Cardiac muscle cell (in vitro differentiated cells and primary cell): ENCODE measurements at regions not wholly inside any gene's neighbourhood (a gene's known extent, or its start where the extent isn't known, plus 50 kb on each side); places are given as distances from the start of the nearest gene placed in this dataset.

Source experiments
- DNase-seq, 2 donors: peaks; one replicate each; pipeline versions ENCODE4 v3.0.0 to v3.0.0-alpha.2; 2010 to 2017; ENCODE audit warnings: low read depth in 1 of 2, low spot score in 1 of 2
- H3K27ac ChIP-seq: fragments of 200-600 bp; sonication (generic); 2 replicates; pipeline ENCODE4 v1.5.1; 2016
- H3K27me3 ChIP-seq: fragments of 200-600 bp; sonication (generic); 2 replicates; pipeline ENCODE4 v1.6.0; 2016; ENCODE audit warnings: control low read depth
- H3K36me3 ChIP-seq: fragments of 200-600 bp; sonication (generic); 2 replicates; pipeline ENCODE4 v1.5.1; 2016; ENCODE audit warnings: control low read depth
- H3K4me1 ChIP-seq: fragments of 200-600 bp; sonication (generic); 2 replicates; pipeline ENCODE4 v1.8.1; 2017; ENCODE audit warnings: low read depth, mild to moderate bottlenecking, mixed run types
- H3K4me3 ChIP-seq: fragments of 200-600 bp; sonication (generic); 2 replicates; pipeline ENCODE4 v1.5.1; 2016; ENCODE audit warnings: mild to moderate bottlenecking
- H3K9me3 ChIP-seq: fragments of 200-600 bp; sonication (generic); 2 replicates; pipeline ENCODE4 v1.5.1; 2017; ENCODE audit warnings: low read depth, mild to moderate bottlenecking, control low read depth
- CTCF ChIP-seq: IDR thresholded peaks from 2 replicates; pipeline ENCODE4 v1.5.1; 2012; ENCODE audit warnings: low read depth, mild to moderate bottlenecking, low read length

DNA sequence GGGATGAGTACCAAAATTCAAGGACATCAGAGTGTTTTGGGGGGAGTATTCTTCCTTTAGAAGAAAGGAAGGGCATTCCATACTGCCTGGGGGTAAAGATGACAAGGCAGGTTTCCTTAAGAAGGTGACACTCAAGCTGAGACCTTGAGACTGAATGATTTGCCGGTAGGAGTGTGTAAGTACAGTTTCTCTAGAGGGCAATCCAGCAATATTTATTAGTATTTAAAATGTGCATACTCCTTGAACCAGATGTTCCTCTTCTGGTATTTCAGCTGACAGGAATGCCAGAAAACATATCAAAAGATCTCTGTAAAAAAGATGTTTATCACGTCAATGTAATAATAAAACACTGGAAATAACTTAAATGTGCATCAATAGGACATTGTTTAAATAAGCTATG lies 106.4 kb upstream of the TMCC3 start:
- TF ChIP-seq CTCF, result no peak
- H3K4me1 ChIP-seq, result no peaks in the 10 kb centered on the region
- H3K4me3 ChIP-seq, result no peak overlapping the region
- no peaks in the 10 kb centered on the region for H3K27me3 ChIP-seq
- H3K9me3 ChIP-seq, result no peaks in the 10 kb centered on the region
- DNase-seq, result no peak
- H3K27ac ChIP-seq, result no peak overlapping the region
- H3K36me3 ChIP-seq, result no peaks in the 10 kb centered on the region

DNA sequence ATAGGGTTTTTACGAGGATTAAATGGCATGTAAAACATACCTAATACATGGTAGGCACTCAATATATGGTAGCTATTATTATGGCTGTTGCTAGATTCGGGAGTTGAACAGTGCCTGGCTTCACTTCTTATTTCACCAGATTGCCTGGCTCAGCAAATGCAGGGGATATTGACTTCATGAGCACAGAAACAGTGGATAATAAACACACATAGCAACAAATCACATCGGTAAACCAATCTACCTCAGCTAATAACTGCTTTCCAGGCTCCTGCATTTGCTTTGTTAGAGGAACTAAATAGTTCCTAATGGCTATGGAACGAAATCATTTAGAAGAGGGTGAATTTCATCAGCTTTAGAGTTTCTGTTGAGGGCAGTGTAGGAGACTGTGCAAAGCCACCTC lies 105.2 kb upstream of the TMCC3 start:
- Histone ChIP-seq H3K4me1 (no peaks in the 10 kb centered on the region), H3K27ac (no peak overlapping the region), H3K36me3 (no peaks in the 10 kb centered on the region), H3K27me3 (no peaks in the 10 kb centered on the region), H3K4me3 (no peak overlapping the region), H3K9me3 (no peaks in the 10 kb centered on the region)
- no peak for TF ChIP-seq CTCF
- no peak for DNase-seq

DNA sequence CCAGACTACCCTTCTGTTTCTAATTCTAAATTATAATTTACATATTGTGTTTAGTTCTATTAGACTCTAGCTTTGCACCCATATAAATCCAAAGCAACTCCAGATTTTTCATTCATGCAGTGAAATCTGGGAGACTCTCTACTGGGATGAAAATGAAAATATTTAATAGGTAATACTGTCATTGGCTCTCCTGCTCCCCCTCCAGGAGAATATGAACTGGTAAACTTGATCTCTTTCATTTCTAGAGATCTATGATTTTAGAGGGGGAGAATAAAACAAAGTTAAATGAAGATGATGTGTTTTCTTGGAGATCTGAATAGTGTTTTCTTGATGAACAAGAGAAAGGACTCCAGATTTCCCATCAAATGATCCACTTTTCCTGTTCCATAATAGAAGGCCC lies 104.3 kb upstream of the TMCC3 start:
- H3K4me3 ChIP-seq, result no peak overlapping the region
- H3K27me3 ChIP-seq, result no peaks in the 10 kb centered on the region
- H3K27ac ChIP-seq, result no peak overlapping the region
- H3K36me3 ChIP-seq, result no peaks in the 10 kb centered on the region
- H3K9me3 ChIP-seq, result no peaks in the 10 kb centered on the region
- TF ChIP-seq CTCF, result peak; percentile 44
- H3K4me1 ChIP-seq, result no peaks in the 10 kb centered on the region
- DNase-seq, result no peak

- H3K36me3 ChIP-seq, result no peaks in the 10 kb centered on the region
- H3K4me3 ChIP-seq, result no peak overlapping the region
- peak in 1 of 2 donors; percentile 53 for DNase-seq
- no peaks in the 10 kb centered on the region for H3K9me3 ChIP-seq
- H3K4me1 ChIP-seq, result no peaks in the 10 kb centered on the region
- peak; percentile 3 for TF ChIP-seq CTCF
- H3K27ac ChIP-seq, result no peak overlapping the region
- H3K27me3 ChIP-seq, result no peaks in the 10 kb centered on the region
These were observed 102.8 kb upstream of the TMCC3 start for GRCh38 chr12:94753036-94753679.

- TF ChIP-seq CTCF, result no peak
- Histone ChIP-seq H3K36me3 (no peaks in the 10 kb centered on the region), H3K27me3 (no peaks in the 10 kb centered on the region)
These were observed 100.5 kb upstream of the TMCC3 start for GRCh38 chr12:94750864-94751263.

DNA sequence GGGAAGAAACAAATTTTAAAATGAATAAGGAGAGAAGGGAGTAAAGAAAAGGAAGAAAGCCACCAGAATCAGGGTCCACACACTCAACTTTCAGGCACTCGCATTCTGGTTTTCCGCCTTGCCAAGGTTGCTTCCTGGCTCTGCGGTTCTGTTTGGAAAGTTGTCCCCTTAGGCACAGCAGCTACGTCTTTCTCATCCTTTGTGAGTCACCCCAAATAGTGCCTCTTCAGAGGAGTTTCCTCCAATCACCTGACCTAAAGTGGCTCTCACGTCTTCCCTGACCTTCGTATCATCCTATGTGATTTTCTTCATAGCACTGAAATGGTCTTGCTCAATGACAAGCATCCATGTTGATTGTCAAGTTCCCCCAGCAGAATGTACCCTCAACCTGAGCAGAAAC lies 99.5 kb upstream of the TMCC3 start:
- TF ChIP-seq CTCF, result no peak
- Histone ChIP-seq H3K4me1 (no peaks in the 10 kb centered on the region), H3K9me3 (no peaks in the 10 kb centered on the region), H3K36me3 (no peaks in the 10 kb centered on the region), H3K27me3 (peaks cover 2% of the 10 kb centered on the region), H3K4me3 (no peak overlapping the region), H3K27ac (no peak overlapping the region)
- DNase-seq, result no peak

More at GRCh38 chr12:94750864-94751263, 100.5 kb upstream of the TMCC3 start:
- no peak overlapping the region for H3K4me3 ChIP-seq
- no peaks in the 10 kb centered on the region for H3K4me1 ChIP-seq
- H3K9me3 ChIP-seq, result no peaks in the 10 kb centered on the region
- no peak overlapping the region for H3K27ac ChIP-seq
- no peak for DNase-seq
